Kidney (tissue), 13 donors: ENCODE measurements at regions not wholly inside any gene's neighbourhood (a gene's known extent, or its start where the extent isn't known, plus 50 kb on each side); places are given as distances from the start of the nearest gene placed in this dataset.

Experiments
- DNase-seq, 5 donors: peaks; one replicate each; pipeline ENCODE4 v3.0.0-alpha.2; 2013 to 2020
- FAIRE-seq: peaks from 2 replicates; lab custom pipeline; 2012; peaks lifted over from hg19 to GRCh38; lab: Jason Lieb, UNC
- H3K27ac ChIP-seq, 2 donors: one replicate each; pipeline ENCODE4 v1.7.0; 2013; ENCODE audit warnings: low read depth in 2 of 2, low read length in 2 of 2, inconsistent platforms in 1 of 2
- H3K27me3 ChIP-seq: one replicate; pipeline ENCODE4 v1.7.1; 2013; ENCODE audit warnings: low read length, inconsistent platforms; ENCODE audit not compliant: control insufficient read depth, insufficient read depth
- H3K36me3 ChIP-seq, 3 donors: one replicate each; pipeline versions ENCODE4 v1.7.0 to v1.7.1; 2013; ENCODE audit warnings: low read length in 3 of 3, control low read depth in 1 of 3, inconsistent platforms in 1 of 3; ENCODE audit not compliant: insufficient read depth in 3 of 3, control insufficient read depth in 2 of 3
- H3K4me1 ChIP-seq, 3 donors: one replicate each; pipeline versions ENCODE4 v1.7.0 to v1.7.1; 2013; ENCODE audit warnings: low read length in 3 of 3, inconsistent platforms in 1 of 3, low read depth in 1 of 3; ENCODE audit not compliant: control insufficient read depth in 2 of 3, insufficient read depth in 2 of 3
- H3K4me3 ChIP-seq, 3 donors: one replicate each; pipeline versions ENCODE4 v1.7.0 to v1.8.1; 2013; ENCODE audit warnings: low read length in 3 of 3, control low read depth in 1 of 3, inconsistent platforms in 1 of 3
- H3K9ac ChIP-seq, 3 donors: one replicate each; pipeline versions ENCODE4 v1.7.0 to v1.7.1; 2013; ENCODE audit warnings: low read length in 3 of 3, control low read depth in 1 of 3, inconsistent platforms in 1 of 3
- H3K9me3 ChIP-seq, 3 donors: one replicate each; pipeline versions ENCODE4 v1.7.0 to v1.7.1; 2013; ENCODE audit warnings: low read length in 3 of 3, control low read depth in 1 of 3, inconsistent platforms in 1 of 3; ENCODE audit not compliant: control insufficient read depth in 2 of 3, insufficient read depth in 1 of 3
- intact Hi-C: fragments of 100-400 bp; cut with DNase I; formaldehyde crosslinking; loops from one replicate; pipeline ENCODE4 v1.11.1; 2022
- TF ChIP-seq, protein P1 (sequence below): IDR thresholded peaks from 3 replicates; pipeline ENCODE4 v1.5.1; 2012; ENCODE audit warnings: mild to moderate bottlenecking, moderate library complexity, borderline replicate concordance; ENCODE audit not compliant: insufficient read depth; ENCODE audit errors: extremely low read depth
- donor health status: control.
- donor health status: control.
- donor health status: control.
- donor health status: control.
- donor health status: control.
- donor health status: DM: yes; HTN: yes; CAD: no.
- donor health status: Normal renal cell carcinoma (clear cell type).

DNA sequence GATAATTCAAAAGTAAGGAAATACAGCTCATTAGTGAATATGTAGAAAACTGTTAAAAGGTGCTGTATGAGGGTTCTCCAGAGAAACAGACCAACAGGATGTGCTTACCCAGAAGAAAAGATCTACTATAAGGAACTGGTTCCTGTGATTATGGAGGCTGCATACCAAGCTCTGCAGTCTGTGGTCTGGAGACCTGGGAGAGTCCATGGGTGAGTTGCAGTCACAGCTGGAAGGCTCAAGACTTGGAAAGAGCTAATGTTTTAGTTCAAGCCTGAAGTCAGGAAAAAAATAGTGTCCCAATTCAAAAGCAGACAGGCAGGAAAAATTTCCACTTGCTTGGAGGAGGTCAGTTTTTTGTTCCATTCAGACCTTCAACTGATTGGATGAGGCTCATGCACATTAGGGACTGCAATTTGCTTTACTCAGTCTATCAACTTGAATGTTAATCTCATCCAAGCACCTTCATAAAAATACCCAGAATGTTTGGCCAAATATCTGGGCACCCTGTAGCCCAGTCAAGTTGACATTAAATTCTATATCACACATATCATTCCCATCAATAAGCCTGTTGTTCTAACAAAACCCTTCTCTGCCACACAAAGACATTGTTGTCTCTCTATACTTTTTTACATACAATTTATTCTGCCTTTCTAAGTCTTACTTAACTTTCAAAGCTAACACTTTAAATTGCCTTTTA, 197.9 kb upstream of the KLF6 start:
- DNase-seq: no peak
- H3K9me3 ChIP-seq: peaks cover 0 to 4% (median 0%) of the 10 kb centered on the region in 3 donors
- no peak for FAIRE-seq
- no peaks in the 10 kb centered on the region for H3K4me1 ChIP-seq
- no peak overlapping the region for H3K9ac ChIP-seq
- H3K27ac ChIP-seq: no peak overlapping the region
- no peaks in the 10 kb centered on the region for H3K27me3 ChIP-seq
- no peak overlapping the region for H3K4me3 ChIP-seq
- TF ChIP-seq, protein P1, sequence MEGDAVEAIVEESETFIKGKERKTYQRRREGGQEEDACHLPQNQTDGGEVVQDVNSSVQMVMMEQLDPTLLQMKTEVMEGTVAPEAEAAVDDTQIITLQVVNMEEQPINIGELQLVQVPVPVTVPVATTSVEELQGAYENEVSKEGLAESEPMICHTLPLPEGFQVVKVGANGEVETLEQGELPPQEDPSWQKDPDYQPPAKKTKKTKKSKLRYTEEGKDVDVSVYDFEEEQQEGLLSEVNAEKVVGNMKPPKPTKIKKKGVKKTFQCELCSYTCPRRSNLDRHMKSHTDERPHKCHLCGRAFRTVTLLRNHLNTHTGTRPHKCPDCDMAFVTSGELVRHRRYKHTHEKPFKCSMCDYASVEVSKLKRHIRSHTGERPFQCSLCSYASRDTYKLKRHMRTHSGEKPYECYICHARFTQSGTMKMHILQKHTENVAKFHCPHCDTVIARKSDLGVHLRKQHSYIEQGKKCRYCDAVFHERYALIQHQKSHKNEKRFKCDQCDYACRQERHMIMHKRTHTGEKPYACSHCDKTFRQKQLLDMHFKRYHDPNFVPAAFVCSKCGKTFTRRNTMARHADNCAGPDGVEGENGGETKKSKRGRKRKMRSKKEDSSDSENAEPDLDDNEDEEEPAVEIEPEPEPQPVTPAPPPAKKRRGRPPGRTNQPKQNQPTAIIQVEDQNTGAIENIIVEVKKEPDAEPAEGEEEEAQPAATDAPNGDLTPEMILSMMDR: no peak
- no peaks in the 10 kb centered on the region for H3K36me3 ChIP-seq
- intact Hi-C loops: no loop called here

DNA sequence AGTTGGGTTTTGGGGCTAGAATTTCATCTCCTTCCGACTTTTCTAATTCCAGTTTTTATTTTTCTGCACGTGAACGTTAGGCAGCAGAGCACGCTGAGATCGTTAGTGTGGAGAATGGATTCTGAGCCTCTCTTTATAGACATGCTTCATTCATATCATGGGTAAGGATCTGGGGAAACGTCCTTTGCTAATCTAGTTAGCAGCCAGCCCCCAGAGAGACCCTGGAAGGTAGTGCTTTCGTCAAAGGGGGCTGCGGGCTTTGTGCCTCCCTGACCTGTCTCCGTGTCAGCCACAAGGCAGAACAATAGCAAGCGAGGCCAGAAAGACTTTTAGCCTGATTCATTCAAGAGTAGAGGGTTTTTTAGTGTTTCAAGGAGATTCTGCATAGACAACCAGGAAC, 196.3 kb upstream of the KLF6 start:
- DNase-seq: no peak
- TF ChIP-seq, protein P1: no peak

DNA sequence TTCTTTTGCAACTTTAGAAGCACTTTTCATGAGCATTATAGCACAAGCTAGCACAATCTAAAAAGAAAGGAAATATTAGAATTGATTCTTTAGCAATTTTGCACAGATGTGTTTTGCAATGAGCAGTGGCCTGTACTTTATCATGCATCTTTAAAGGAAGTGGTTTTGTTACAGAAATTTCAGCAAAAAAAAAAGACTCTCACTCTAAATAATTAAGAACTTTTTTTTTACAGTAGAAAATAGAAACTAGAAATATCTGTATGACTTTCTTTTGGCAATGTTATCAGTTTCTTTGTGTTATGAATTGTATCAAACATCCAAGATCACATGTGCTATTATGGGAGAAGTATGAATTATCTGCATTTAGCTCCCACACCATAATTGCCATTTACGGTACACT, 195.7 kb upstream of the KLF6 start:
- no peaks in the 10 kb centered on the region for H3K4me1 ChIP-seq
- H3K4me3 ChIP-seq: no peak overlapping the region
- intact Hi-C loops: no loop called here
- H3K27ac ChIP-seq: no peak overlapping the region
- peaks cover 0 to 4% (median 0%) of the 10 kb centered on the region in 3 donors for H3K9me3 ChIP-seq
- FAIRE-seq (no peak), DNase-seq (no peak)
- no peak overlapping the region for H3K9ac ChIP-seq
- no peaks in the 10 kb centered on the region for H3K27me3 ChIP-seq
- no peaks in the 10 kb centered on the region for H3K36me3 ChIP-seq
- TF ChIP-seq, protein P1: no peak

More for the DNA sequence above, 196.3 kb upstream of the KLF6 start:
- no peak overlapping the region for H3K4me3 ChIP-seq
- no peak overlapping the region for H3K9ac ChIP-seq
- FAIRE-seq: no peak
- intact Hi-C loops: no loop called here
- H3K27me3 ChIP-seq: no peaks in the 10 kb centered on the region
- no peaks in the 10 kb centered on the region for H3K36me3 ChIP-seq
- no peaks in the 10 kb centered on the region for H3K4me1 ChIP-seq
- no peak overlapping the region for H3K27ac ChIP-seq
- peaks cover 0 to 4% (median 0%) of the 10 kb centered on the region in 3 donors for H3K9me3 ChIP-seq

DNA sequence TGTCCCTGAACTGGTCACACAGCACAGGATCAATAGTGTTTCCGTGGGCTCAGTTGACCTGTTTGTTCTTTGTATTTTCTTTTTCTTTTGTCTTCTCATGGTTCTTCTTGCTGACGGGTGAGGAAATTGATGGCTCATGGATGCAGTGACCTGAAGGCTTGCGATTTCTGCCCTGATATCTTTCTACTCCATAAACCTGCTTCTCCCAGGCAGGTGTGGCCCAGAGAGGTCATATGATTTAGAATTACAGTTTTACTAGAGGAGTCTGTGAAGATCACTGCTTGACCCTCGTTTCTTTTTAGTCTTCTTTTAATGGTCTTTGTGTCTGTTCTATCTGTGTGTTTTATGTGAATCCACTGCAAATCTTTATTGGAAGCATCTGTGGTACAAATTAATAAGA, 195.1 kb upstream of the KLF6 start:
- no peak for DNase-seq
- no peak overlapping the region for H3K9ac ChIP-seq
- no peak overlapping the region for H3K4me3 ChIP-seq
- H3K4me1 ChIP-seq: no peaks in the 10 kb centered on the region
- TF ChIP-seq, protein P1: no peak
- no peaks in the 10 kb centered on the region for H3K36me3 ChIP-seq
- no peak overlapping the region for H3K27ac ChIP-seq
- no peak for FAIRE-seq
- peaks cover 0 to 4% (median 0%) of the 10 kb centered on the region in 3 donors for H3K9me3 ChIP-seq
- H3K27me3 ChIP-seq: no peaks in the 10 kb centered on the region
- intact Hi-C loops: no loop called here
